ENCODE measurements at regions not wholly inside any gene's neighbourhood (a gene's known extent, or its start where the extent isn't known, plus 50 kb on each side); places are given as distances from the start of the nearest gene placed in this dataset.
A peak's percentile ranks its signal among the peaks of the same experiment; 100 is the strongest.

DNA sequence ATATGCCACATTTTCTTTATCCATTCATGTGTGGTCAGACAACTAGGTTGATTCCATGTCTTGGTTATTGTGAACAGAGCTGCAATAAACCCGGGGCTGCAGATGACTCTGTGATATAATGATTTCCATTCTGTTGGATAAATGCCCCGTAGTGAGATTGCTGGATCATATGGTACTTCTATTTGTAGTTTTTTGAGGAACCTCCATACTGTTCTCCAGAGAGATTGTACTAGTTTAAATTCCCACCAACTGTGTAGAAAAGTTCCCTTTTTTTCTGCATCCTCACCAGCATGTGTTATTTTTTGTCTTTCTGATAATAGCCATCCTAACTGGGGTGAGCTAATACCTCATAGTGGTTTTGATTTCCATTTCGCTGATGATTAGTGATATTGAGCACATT is 62.2 kb upstream of the MAP3K4 start:
- H3K36me3 ChIP-seq, result no peaks in the 10 kb centered on the region
- intact Hi-C loops (cut with DNase I), result no loop called here
- no peaks in the 10 kb centered on the region for H3K27me3 ChIP-seq
- peaks cover 3 to 9% of the 10 kb centered on the region in 2 donors for H3K4me1 ChIP-seq
- H3K4me3 ChIP-seq (replicated peaks in 1 of 3), result no peak overlapping the region
- WGBS, 2 donors, result 89 to 91% methylated on average over 3 of the region's 3 CpGs
- TF ChIP-seq, protein P1, sequence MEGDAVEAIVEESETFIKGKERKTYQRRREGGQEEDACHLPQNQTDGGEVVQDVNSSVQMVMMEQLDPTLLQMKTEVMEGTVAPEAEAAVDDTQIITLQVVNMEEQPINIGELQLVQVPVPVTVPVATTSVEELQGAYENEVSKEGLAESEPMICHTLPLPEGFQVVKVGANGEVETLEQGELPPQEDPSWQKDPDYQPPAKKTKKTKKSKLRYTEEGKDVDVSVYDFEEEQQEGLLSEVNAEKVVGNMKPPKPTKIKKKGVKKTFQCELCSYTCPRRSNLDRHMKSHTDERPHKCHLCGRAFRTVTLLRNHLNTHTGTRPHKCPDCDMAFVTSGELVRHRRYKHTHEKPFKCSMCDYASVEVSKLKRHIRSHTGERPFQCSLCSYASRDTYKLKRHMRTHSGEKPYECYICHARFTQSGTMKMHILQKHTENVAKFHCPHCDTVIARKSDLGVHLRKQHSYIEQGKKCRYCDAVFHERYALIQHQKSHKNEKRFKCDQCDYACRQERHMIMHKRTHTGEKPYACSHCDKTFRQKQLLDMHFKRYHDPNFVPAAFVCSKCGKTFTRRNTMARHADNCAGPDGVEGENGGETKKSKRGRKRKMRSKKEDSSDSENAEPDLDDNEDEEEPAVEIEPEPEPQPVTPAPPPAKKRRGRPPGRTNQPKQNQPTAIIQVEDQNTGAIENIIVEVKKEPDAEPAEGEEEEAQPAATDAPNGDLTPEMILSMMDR (IDR thresholded peaks at IDR 0.05), result no peak
- TF ChIP-seq POLR2A (IDR thresholded peaks at IDR 0.05), result no peak
- H3K27ac ChIP-seq, result no peak overlapping the region
- H3K9me3 ChIP-seq, result no peaks in the 10 kb centered on the region
- DNase-seq, result no peak

DNA sequence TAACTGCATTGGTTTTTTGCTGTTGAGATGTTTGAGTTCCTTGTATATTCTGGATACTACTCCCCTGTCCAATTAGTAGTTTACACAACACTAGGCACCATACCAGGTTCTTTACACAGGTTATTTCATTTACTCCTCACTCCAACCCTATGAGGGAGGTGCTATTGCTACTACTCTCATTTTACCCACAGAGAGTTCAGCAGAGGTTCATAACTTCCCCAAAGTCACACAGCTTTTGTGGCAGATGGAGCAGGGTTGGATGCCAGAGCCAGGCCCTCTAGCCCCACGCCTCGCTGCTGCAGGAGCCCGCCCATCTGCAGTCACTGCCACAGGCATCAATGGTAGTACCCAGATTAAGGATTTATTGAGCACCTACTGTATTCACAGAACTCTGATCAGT is 61.7 kb upstream of the MAP3K4 start:
- WGBS, 2 donors, result 83 to 90% methylated on average over 3 of the region's 3 CpGs
- intact Hi-C loops (cut with DNase I), result loop anchor here (2.0 kb wide), 1 partner anchor 443 kb away; no protein-coding TSS in a partner anchor
- Histone ChIP-seq H3K9me3 (no peaks in the 10 kb centered on the region), H3K36me3 (no peaks in the 10 kb centered on the region), H3K27ac (no peak overlapping the region), H3K4me3 (replicated peaks in 1 of 3) (no peak overlapping the region), H3K27me3 (no peaks in the 10 kb centered on the region), H3K4me1 (peaks cover 3 to 9% of the 10 kb centered on the region in 2 donors)
- DNase-seq, result no peak
- TF ChIP-seq, protein P1 (IDR thresholded peaks at IDR 0.05), result no peak
- no peak for TF ChIP-seq POLR2A (IDR thresholded peaks at IDR 0.05)

DNA sequence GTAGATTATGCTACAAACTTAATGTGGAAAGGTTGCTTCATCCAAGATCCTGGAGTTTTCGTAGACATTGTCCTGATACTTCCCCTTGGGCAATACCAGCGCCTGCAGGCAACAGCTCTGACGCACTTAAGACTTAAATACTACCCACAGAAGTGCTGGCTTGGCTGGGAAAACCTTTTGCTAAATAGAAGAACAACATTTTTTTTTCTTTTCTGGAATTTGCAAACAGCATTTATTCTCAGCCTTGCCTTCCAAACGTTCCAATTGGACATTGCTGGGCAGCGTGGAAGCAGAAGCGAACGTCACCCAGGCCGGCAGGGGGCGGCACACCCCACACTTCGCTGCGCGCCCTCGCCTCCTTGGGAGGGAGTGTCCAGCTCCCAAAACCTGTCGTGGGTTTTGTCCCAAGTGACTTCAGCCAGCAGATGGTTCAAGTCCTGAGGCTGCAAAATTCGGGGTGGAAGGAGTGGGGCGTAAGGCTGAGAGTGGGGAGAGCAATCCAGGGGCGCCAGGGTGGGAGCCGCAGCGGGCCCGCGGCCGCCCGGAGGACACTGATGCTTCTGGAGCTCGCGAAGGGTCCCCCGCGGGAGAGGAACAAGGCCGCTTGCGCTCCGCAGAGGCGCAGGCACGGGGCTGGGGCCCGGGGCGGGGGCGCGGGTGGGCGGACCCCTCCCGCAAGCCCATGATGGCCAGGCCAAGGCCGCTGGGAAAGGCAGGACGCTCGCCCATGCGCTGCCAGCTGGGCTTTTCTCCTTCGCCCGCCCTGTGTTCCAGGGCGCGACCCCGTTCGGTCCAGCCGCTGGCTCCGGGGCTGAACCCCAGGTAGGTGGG is 60.8 kb upstream of the MAP3K4 start:
- Histone ChIP-seq H3K27ac (no peak overlapping the region), H3K27me3 (no peaks in the 10 kb centered on the region), H3K4me1 (peaks cover 3 to 9% of the 10 kb centered on the region in 2 donors), H3K36me3 (no peaks in the 10 kb centered on the region), H3K9me3 (no peaks in the 10 kb centered on the region), H3K4me3 (replicated peaks in 1 of 3) (peak overlapping the region in 2 of 3 donors; percentile 14 to 35)
- WGBS, 2 donors, result 3 to 9% methylated on average over 20 to 44 of the region's 50 CpGs
- TF ChIP-seq, protein P1 (IDR thresholded peaks at IDR 0.05), result peak; percentile 57 to 92 (median 87)
- no peak for TF ChIP-seq POLR2A (IDR thresholded peaks at IDR 0.05)
- DNase-seq, result peak; percentile 72 to 76
- intact Hi-C loops (cut with DNase I), result loop anchor here (2.0 kb wide), 1 partner anchor 442 kb away; no protein-coding TSS in a partner anchor

DNA sequence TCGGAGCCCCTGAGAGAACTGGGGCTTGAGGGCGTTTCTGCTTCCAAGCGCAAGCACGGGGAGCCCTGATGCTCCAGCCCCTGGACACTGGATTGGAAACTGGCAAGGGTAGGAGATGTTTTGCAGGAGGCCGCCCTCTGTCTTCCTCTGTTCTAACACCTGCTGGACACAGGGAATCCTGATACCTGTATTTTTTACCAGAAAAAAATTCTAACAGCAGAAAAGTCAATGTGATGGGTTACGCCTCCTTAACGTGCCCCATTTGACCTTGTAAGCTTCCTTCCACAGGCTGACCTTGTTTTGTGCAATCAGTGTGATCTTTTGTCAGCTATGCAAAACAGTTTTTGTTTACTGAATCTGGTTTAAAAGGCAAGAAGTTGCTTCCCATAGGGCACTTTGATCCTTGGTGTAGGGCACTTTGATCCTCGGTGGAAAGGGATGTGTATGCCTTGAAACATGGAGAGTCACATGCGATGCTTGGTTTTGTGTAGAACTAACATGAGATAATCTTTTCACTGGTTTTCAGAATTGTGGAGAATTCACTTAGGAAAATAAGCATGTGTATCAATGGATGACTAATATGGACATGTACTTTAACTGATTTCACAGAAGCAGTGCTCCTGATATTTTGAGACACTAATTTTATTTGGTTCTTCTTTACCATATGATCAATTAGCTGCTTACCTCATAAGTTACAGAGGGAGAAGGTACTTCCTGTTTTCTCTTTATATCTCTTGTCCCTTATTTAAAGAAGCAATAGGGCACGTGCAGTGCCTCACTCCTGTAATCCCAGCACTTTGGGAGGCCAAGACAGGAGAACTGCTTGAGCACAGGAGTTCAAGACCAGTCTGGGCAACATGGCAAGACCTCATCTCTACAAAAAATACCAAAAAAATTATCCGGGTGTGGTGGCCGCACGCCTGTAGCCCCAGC is 59.9 kb upstream of the MAP3K4 start:
- peak in 1 of 2 donors; percentile 6 for DNase-seq
- Histone ChIP-seq H3K27ac (no peak overlapping the region), H3K36me3 (no peaks in the 10 kb centered on the region), H3K27me3 (no peaks in the 10 kb centered on the region), H3K4me1 (peaks cover 3 to 9% of the 10 kb centered on the region in 2 donors), H3K4me3 (replicated peaks in 1 of 3) (peak overlapping the region in 2 of 3 donors; percentile 14 to 35), H3K9me3 (no peaks in the 10 kb centered on the region)
- TF ChIP-seq POLR2A (IDR thresholded peaks at IDR 0.05), result no peak
- TF ChIP-seq, protein P1 (IDR thresholded peaks at IDR 0.05), result no peak
- intact Hi-C loops (cut with DNase I), result loop anchor here (2.0 kb wide), 1 partner anchor 441 kb away; no protein-coding TSS in a partner anchor
- 51 to 55% methylated on average over 13 of the region's 13 CpGs for WGBS, 2 donors
